HEK293T (cell line): ENCODE measurements at regions not wholly inside any gene's neighbourhood (a gene's known extent, or its start where the extent isn't known, plus 50 kb on each side); places are given as distances from the start of the nearest gene placed in this dataset.

ENCODE experiments used
- CTCF ChIA-PET: fragments of 350-600 bp; formaldehyde crosslinking; extraction: SDS; loops from one replicate; lab custom pipeline; 2021; ENCODE audit warnings: antibody characterized with exemption, inconsistent platforms; lab: Yijun Ruan, JAX
- POLR2A ChIA-PET: fragments of 350-600 bp; formaldehyde crosslinking; extraction: SDS; loops from one replicate; lab custom pipeline; 2020; ENCODE audit warnings: antibody characterized with exemption, inconsistent platforms; lab: Yijun Ruan, JAX
- DNase-seq: peaks from one replicate; pipeline ENCODE4 v3.0.0; 2012; ENCODE audit warnings: mixed read lengths; ENCODE audit errors: extremely low spot score
- ARNT ChIP-seq: fragments of 450-650 bp; IDR thresholded peaks from 2 replicates; pipeline ENCODE4 v1.6.1; 2017; ENCODE audit warnings: mild to moderate bottlenecking
- BHLHE40 ChIP-seq: fragments of 450-650 bp; IDR thresholded peaks from 2 replicates; pipeline ENCODE4 v1.6.1; 2016; ENCODE audit warnings: mild to moderate bottlenecking, moderate library complexity, borderline replicate concordance
- CTBP1 ChIP-seq: fragments of 450-650 bp; IDR thresholded peaks from 2 replicates; pipeline ENCODE4 v1.6.1; 2016; ENCODE audit warnings: borderline replicate concordance
- ELF4 ChIP-seq: fragments of 450-650 bp; IDR thresholded peaks from 2 replicates; pipeline ENCODE4 v1.6.1; 2017; ENCODE audit warnings: antibody characterized with exemption
- FOXA1 ChIP-seq: fragments of 450-650 bp; IDR thresholded peaks from 2 replicates; pipeline ENCODE4 v1.6.1; 2016; ENCODE audit warnings: mild to moderate bottlenecking
- FOXK2 ChIP-seq: fragments of 450-650 bp; IDR thresholded peaks from 2 replicates; pipeline ENCODE4 v1.6.1; 2016; ENCODE audit warnings: mild to moderate bottlenecking
- FOXM1 ChIP-seq: fragments of 450-650 bp; IDR thresholded peaks from 2 replicates; pipeline ENCODE4 v1.6.1; 2017; ENCODE audit warnings: mild to moderate bottlenecking, borderline replicate concordance
- HDGF ChIP-seq: fragments of 450-650 bp; IDR thresholded peaks from 2 replicates; pipeline ENCODE4 v1.6.1; 2017; ENCODE audit warnings: antibody characterized with exemption, borderline replicate concordance
- L3MBTL2 ChIP-seq: fragments of 450-650 bp; conservative IDR thresholded peaks from 2 replicates; pipeline ENCODE4 v1.6.1; 2016; ENCODE audit warnings: mild to moderate bottlenecking
- LEF1 ChIP-seq: fragments of 450-650 bp; IDR thresholded peaks from 2 replicates; pipeline ENCODE4 v1.6.1; 2017; ENCODE audit warnings: mild to moderate bottlenecking, borderline replicate concordance
- NFRKB ChIP-seq: fragments of 450-650 bp; IDR thresholded peaks from 2 replicates; pipeline ENCODE4 v1.6.1; 2016; ENCODE audit warnings: mild to moderate bottlenecking, moderate library complexity
- SP1 ChIP-seq: fragments of 450-650 bp; IDR thresholded peaks from 2 replicates; pipeline ENCODE4 v1.6.1; 2017
- SUZ12 ChIP-seq: fragments of 450-650 bp; IDR thresholded peaks from 2 replicates; pipeline ENCODE4 v1.6.1; 2016; ENCODE audit warnings: mild to moderate bottlenecking
- TARDBP ChIP-seq: fragments of 450-650 bp; IDR thresholded peaks from 2 replicates; pipeline ENCODE4 v1.6.1; 2016
- ZNF384 ChIP-seq: fragments of 450-650 bp; IDR thresholded peaks from 2 replicates; pipeline ENCODE4 v1.6.1; 2016
- TF ChIP-seq, protein P1 (sequence below): fragments of 450-650 bp; IDR thresholded peaks from 2 replicates; pipeline ENCODE4 v1.6.1; 2016

DNA sequence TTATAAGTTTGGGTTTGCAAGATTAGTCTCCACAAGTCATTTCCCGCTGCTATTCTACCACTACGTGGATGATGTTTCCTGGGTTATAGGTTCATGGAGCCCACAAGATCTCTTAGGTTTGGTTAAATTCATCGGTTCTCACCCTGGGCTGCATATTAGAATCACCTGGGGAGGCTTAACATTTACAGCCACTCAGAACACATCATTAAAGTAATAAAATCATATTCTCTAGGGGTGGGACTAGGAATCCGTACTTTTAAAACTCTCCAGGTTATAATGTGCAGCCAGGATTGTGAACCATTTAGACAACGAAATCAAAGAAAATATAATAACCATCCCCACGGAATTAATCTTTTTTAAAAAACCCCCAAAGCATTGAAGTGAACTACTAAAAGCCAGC lies 167.7 kb downstream of the ACTR3 start:
- ChIA-PET CTCF (no interaction called here), POLR2A (no interaction called here)
- DNase-seq, result no peak

DNA sequence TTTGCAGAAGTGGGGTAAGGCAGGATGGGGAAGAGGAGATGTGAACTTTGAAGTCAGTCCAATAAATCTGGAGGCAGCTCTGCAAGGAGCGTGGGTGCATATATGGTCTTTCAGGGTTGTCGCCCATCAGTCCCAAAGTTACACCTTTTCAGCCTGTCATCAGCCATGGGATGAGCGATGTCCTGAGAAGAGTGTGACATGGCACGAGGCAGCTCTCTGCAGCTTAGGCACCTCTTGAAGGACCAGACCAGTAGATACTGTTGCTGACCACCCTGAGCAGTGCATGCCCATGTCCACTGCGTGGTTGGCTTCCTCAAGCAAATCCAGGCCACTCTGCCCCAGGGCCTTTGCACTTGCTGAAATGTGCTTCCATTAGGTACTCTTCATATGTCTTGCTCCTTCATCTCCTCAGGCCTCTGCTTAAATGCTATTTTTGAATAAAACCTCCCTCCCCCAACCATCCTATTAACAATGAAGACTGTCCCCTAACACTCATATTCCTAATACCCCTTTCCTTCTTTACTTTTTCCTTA lies 171.7 kb downstream of the ACTR3 start:
- no peak for TF ChIP-seq FOXK2
- TF ChIP-seq LEF1, result no peak
- no peak for TF ChIP-seq FOXA1
- TF ChIP-seq SUZ12, result no peak
- no peak for TF ChIP-seq ZNF384
- TF ChIP-seq L3MBTL2, result no peak
- TF ChIP-seq NFRKB, result no peak
- TF ChIP-seq, protein P1, sequence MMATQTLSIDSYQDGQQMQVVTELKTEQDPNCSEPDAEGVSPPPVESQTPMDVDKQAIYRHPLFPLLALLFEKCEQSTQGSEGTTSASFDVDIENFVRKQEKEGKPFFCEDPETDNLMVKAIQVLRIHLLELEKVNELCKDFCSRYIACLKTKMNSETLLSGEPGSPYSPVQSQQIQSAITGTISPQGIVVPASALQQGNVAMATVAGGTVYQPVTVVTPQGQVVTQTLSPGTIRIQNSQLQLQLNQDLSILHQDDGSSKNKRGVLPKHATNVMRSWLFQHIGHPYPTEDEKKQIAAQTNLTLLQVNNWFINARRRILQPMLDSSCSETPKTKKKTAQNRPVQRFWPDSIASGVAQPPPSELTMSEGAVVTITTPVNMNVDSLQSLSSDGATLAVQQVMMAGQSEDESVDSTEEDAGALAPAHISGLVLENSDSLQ, result no peak
- no peak for TF ChIP-seq HDGF
- TF ChIP-seq TARDBP, result no peak
- no peak for TF ChIP-seq ARNT
- no peak for TF ChIP-seq CTBP1
- no peak for TF ChIP-seq FOXM1
- TF ChIP-seq ELF4, result no peak
- TF ChIP-seq BHLHE40, result no peak
- TF ChIP-seq SP1, result no peak
- ChIA-PET CTCF (no interaction called here), POLR2A (no interaction called here)
- DNase-seq, result no peak

More for the DNA sequence above, 167.7 kb downstream of the ACTR3 start:
- TF ChIP-seq SP1 (no peak), SUZ12 (no peak), FOXK2 (no peak), NFRKB (no peak), CTBP1 (no peak), BHLHE40 (no peak), ARNT (no peak), TARDBP (no peak), ZNF384 (no peak), LEF1 (no peak), HDGF (no peak), L3MBTL2 (no peak), FOXA1 (no peak), FOXM1 (no peak), ELF4 (no peak)
- TF ChIP-seq, protein P1, result no peak

DNA sequence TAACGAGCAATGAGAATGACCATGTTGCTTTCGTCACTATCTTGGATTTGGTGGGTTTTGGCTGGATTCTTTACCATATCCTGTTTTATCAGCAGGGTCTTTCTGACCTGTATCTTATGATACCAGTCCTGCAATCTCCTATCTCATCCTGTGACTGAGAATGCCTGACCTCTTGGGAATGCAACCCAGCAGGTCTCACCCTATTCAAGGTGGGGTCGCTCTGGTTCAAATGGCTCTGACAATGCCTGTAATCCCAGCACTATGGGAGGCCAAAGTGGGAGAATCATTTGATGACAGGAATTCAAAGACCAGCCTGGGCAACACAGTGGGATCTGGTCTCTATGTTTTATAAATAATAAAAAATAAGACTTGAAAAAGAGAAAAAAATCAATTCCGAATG lies 173.5 kb downstream of the ACTR3 start:
- POLR2A ChIA-PET, result no interaction called here
- no peak for DNase-seq
- CTCF ChIA-PET, result no interaction called here
- TF ChIP-seq, protein P1, result no peak
- TF ChIP-seq SUZ12, result no peak
- no peak for TF ChIP-seq LEF1
- TF ChIP-seq SP1, result no peak
- no peak for TF ChIP-seq TARDBP
- TF ChIP-seq CTBP1, result no peak
- TF ChIP-seq ELF4, result no peak
- no peak for TF ChIP-seq FOXK2
- no peak for TF ChIP-seq L3MBTL2

DNA sequence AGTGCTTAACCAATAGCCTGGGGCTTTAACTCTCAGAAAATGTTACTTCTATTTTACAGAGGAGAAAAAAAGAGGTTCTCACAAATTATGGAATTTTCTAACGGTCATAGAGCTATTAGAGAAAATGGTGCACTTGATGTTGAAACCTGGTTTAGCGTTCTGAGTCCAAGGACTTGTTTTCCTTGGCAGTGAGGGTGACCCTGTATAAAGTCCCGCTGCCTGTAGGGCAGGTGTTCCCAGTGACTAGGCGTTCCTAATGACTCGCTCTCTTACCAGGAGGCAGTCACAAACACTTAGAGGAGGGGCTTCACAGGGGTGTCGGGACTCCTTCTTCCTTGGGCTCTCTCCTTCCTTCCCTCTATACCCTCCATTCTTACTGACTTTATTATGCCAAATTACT lies 175.8 kb downstream of the ACTR3 start:
- CTCF ChIA-PET, result interaction anchor here (0.6 kb wide), 1 partner anchor 12 kb away, joined by 3 read pairs; no protein-coding TSS in a partner anchor

DNA sequence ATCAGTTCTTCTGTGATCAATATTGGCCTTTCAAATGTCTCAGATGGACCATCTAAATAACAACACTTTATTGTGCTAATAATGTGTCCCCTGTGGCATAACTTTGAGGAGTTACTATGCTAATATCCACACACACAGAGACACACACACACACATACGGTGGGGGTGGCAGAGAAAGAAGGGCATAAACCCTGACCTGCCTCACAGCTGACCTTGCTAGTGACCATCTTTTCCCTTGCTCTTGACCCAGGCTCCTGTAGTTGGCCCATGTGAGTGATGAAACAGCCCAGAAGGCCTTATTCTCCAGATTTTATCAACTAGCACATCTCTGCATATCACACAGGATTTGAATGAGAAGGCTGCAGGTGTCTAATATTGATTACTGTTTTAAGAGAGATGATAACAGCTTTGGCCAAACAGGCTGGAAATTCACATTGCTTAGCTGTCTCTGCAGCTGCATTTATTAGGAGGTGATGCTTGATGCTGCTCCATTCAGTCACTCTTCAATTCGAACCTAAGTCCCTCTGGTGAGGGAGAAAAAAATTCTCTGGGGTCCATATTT lies 176.4 kb downstream of the ACTR3 start:
- ChIA-PET CTCF (no interaction called here), POLR2A (no interaction called here)
- DNase-seq, result no peak
- TF ChIP-seq ZNF384 (no peak), CTBP1 (no peak), ARNT (no peak), FOXA1 (no peak), L3MBTL2 (no peak), NFRKB (no peak), SUZ12 (no peak), SP1 (no peak), ELF4 (no peak), TARDBP (no peak)
- TF ChIP-seq, protein P1, result no peak

More for the DNA sequence above, 175.8 kb downstream of the ACTR3 start:
- no peak for DNase-seq
- TF ChIP-seq L3MBTL2, result no peak
- no peak for TF ChIP-seq ELF4
- TF ChIP-seq FOXM1, result no peak
- TF ChIP-seq, protein P1, result no peak
- no peak for TF ChIP-seq TARDBP
- no peak for TF ChIP-seq LEF1
- TF ChIP-seq NFRKB, result no peak
- no peak for TF ChIP-seq SUZ12
- no peak for TF ChIP-seq BHLHE40
- TF ChIP-seq FOXA1, result no peak
- TF ChIP-seq HDGF, result no peak
- no peak for TF ChIP-seq SP1
- no peak for TF ChIP-seq ZNF384
- TF ChIP-seq FOXK2, result no peak
- no peak for TF ChIP-seq CTBP1
- TF ChIP-seq ARNT, result no peak
- POLR2A ChIA-PET, result no interaction called here
